Ecto neural progenitor cell (in vitro differentiated cells): ENCODE measurements at regions not wholly inside any gene's neighbourhood (a gene's known extent, or its start where the extent isn't known, plus 50 kb on each side); places are given as distances from the start of the nearest gene placed in this dataset.
A peak's percentile ranks its signal among the peaks of the same experiment; 100 is the strongest.
"Not testable (repeated sequence)": the region's sequence is repeated elsewhere in the genome, so short reads cannot be mapped to it uniquely, and the experiment has no call there.

Experiments
- DNase-seq: peaks from one replicate; pipeline ENCODE4 v3.0.0-alpha.2; 2018; ENCODE audit warnings: low spot score

DNA sequence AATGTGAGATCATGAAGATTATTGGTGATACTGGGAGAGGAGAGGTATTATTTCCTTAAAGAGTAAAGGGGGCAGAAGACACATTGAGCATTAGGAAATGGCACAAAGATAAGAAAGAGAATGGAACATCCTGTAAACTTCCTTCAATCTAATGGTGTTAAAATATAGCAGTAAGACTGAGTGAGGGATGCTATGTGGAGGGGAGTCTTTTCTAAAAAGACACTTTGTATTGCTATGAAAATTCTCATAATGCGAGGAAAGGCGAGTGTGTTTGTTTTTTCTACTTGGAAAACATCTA, 405.2 kb downstream of the ARL4A start:
- no peak for DNase-seq

DNA sequence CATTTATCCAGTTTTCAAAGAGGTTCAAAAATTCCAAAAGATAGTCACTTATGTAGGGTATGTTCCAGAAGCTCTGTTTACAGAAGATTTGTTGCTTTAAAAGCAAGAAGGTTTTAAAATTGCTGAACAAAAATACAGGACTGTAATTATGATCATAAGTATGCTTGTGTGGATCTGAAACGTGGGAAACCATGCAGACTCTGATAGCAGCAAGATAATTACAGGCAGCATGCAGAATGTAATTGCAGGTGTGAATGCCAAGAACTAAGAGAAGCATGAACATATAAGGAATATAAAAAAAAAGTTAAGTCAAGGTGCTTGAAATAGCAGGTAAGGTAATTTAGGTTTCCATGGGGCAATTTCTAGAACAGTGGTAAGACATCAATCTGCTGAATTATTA, 405.7 kb downstream of the ARL4A start:
- DNase-seq, result no peak

DNA sequence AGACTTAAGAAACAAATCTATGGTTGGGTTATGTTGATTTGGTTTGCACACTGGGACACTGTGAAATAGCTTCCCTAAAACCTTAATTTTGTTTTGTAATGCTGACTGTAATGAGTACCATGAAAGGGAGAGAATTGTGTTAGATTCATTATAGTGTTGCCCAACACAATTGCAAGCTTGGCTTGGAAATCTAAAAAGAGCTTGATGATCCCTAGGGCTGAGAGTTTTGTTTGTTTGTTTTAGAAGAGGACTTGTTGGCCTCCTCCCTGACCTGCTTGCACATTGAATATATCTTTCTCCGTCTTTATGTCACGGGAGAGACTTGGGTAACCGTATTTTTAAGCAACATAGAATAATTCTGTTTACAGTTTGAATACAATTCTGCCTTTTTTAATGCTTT, 410.1 kb downstream of the ARL4A start:
- no peak for DNase-seq

DNA sequence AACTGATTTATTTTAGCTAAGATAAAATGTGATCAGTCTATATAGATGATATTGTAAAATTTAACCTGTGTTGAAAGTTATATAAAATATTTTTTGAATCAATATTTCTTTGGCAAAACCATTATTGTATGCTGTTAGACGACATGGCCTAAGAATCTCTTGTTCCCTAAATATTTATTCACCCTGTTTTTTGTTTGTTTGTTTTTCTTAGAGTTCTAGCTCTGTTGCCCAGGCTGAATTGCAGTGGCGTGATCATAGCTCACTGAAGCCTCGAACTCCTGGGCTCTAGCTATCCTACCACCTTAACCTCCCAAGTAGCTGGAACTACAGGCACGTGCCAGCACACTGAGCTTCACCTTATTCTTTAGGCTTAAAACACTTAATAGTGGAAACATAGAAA, 410.7 kb downstream of the ARL4A start:
- no peak for DNase-seq

DNA sequence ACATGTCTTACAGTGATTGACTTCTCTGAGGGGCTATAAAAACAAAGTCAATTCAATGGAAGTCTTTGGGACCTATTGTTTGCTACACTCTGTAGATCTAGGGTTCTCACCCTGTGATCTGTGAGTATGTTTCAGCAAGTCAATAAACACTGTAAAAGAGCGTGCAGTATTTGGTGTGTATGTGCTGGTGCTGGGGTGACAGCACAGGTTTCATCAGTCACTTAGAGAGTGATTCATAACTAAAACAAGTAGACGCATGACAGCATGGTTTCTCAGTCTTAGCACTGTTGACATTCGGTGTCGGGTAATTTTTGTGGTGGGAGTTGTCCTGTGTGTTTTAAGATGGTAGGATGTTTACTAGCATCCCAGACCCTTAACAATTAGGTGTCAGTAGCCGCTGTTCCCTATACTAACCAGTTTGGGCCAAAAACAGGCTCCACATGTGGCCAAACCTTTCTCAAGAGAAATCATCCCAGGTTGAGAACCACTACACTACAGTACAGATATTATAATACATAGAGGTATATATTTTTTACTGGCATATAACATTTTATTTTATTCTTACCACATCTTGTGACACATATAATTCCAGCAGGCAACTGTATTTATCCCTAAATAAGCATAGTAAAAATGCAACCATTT, 411.8 kb downstream of the ARL4A start:
- DNase-seq, result no peak

DNA sequence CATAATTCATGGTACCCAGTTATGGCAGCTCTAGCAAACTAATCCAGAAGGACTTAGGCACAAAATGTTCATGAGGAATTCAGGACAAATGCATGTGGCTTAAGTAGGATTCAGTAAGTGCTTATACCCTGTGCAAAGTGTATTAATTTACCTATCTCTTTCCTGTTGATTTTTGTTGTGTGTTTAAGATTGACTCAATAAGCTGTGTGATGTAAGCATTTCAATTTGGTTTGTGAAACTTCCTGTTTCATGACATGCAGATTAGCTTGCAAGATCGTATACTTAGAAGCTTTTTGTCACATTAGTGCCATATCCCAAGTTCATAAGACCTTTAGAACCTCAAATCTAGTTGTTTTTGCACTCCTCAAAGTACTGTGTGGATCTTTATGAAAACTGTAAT, 416.7 kb downstream of the ARL4A start:
- DNase-seq, result no peak

DNA sequence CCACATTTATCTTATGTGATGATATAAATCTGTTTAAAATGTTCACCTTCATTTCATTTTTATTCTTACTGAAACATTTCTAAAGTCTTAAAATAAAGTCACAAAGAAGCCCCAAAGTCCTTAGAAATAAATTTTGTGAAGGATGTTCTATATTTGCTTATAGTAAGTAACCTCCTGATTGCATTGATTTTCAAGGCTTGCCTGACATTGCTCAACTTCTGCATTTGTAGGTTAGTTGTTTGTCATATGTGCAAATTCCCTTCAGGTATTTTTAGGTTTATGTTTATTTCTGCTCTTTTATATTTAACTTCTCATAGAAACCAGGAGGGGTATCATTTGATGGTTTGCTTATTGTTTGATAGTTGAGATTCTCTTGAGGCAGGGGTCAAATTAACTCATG, 417.8 kb downstream of the ARL4A start:
- DNase-seq, result no peak

DNA sequence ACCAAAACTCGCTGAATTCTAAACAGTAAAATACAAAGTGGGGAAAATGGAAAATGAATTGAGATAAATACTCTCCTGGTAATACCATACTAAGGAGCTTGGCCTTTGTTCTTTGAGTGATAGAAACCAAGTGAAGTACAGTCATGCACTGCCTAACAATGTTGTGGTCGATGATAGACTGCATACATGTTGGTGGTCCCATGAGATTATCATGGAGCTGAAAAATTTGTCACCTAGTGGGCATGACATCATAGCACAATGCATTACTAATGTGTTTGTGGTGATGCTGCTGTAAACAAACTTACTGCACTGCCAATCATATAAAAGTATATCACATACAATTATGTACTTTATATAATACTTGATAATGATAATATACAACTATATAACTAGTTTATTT, 419.1 kb downstream of the ARL4A start:
- DNase-seq, result no peak

DNA sequence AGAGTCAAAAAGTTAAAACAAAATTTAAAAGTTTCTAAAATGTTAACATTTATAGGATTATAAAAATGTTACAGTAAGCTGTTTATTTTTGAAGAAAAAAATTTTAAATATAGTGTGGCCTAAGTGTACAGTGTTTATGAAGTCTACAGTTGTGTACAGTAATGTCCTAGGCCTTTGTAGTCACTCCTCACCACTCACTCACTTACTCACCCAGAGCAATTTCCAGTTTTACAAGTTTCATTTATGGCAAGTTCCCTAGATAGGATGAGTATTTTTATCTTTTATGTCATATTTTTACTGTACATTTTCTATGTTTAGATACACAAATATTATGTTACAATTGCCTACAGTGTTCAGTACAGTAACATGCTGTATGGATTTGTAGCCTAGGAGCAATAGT, 419.9 kb downstream of the ARL4A start:
- no peak for DNase-seq

DNA sequence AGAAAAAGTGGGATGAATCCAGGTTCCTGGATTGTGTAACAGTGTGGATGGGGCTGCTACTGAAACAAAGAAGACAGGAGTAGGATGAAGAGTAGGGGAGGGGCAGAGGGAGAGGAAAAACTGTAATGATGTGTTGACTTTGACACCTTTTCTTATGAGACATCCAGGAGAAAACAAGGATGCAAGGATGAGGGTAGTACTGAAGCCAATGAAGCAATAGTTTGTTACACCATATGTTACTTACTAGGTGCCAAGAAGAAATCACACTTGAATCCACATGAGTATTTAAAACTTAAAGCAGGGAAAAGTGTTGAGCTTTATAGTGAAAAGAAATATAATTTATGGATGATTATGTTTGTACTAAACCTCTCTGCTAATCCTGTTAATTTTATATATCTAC, 420.6 kb downstream of the ARL4A start:
- DNase-seq, result no peak

DNA sequence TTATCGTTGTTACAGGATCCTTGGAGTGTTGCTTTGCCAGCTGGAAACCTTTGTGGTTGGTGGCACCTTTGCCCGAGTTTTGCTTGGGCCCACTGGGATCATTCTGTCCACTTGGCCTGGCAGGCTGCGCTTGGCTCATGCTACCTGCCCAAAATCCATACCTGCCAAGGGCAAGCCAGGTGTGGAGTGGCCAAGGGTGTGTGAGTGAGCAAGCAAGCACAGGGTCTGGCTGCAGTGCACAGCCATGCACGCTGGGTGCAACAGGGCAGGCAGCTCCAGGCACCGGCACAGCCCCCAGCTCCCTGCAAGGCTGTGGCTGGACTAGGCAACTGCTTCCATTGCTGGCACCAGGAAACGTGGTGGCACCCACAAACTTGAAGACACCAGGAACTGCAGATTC, 421.8 kb downstream of the ARL4A start:
- DNase-seq, result no peak

DNA sequence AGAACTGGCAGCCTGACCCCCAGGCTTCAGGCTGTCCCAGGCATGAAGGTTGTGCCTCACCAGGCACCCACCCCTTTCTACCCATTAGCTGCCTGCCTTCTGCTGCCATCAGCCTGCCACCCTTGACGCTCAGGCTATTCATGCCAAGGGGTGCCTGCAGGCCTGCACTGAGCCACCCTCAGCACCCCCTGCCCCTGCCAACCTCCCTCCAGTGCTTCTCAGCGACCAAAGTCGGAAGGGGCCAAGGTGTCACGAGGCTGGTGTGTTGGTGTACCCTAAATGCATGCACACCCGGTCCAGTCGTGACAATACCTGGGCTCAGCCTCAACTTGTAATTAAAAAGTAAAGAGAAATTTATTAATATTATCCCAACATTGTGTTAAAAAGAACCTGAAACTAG, 422.7 kb downstream of the ARL4A start:
- DNase-seq, result no peak

DNA sequence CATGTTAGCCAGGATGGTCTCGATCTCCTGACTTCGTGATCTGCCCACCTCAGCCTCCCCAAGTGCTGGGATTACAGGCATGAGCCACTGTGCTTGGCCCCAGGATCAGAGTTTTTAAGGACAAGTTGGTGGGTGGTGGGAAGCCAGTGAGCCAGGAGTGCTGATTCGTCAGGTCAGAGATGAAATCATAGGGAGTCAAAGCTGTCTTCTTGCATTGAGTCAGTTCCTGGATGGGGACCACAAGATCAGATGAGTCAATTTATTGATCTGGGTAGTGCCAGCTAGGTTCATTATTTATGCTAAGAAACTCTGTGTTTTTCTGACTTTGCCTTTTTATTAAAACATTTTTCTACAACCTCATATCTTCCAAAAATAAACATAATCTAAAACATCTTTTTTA, 423.8 kb downstream of the ARL4A start:
- DNase-seq, result no peak

DNA sequence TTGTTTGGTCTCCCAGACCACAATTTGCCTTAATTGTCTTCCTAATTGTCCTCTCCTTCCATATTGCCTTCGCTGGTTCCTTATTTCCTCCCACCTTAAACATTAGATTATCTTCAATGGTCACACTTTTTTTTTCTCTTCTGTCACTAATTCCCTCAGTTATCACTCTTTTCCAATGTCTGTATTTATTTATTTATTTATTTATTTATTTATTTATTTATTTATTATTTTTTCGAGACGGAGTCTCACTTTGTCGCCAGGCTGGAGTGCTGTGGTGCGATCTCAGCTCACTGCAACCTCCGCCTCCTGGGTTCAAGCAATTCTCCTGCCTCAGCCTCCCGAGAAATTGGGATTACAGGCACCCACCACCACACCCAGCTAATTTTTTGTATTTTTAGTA, 426.8 kb downstream of the ARL4A start:
- not testable (repeated sequence) for DNase-seq

DNA sequence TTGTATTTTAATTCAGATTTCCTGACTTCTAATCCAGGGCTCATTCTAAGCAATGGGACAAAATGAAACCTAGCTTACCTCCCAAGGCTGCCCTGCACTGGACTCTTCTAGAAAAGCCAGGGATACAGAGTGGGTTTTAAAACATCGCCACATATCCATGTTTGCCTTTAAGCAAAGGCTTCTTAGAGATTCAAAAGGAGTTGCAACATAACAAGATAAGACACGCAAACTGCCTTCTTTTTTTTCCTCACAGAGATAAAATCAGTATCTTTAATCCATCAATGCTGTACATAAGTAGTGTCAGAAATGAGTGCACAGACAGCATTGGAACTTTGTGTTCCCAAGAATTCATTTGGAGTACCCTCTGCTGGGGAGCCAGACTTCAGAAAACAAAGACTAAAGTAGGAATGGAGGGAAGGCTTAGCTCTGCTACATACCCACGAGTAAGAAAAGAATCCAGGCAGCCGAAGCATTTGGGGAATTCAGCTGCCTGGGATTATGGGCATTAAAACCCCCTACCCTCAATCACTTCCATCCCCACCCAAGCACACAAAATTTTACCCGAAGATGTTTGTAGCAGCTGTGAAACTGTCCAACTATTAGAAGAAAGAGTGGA, 427.8 kb downstream of the ARL4A start:
- DNase-seq, result peak; percentile 50

DNA sequence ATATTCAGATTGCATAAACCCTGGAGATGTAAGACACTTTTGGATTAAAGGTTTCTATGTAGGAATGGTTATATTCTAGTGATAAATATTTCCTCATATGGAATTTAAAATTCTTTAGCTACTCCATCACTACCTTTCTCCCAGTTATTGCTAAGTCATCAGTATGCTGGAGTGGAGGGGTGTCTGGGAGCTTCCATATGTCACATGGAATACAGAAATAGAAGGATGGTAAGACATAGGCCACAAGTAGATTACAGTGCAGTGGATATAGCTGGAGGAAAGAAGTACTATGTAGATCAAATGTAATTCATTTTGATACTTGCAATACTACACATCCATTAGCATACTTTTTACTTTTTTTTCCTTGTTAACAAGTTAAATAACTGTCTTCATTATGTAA, 428.4 kb downstream of the ARL4A start:
- no peak for DNase-seq

DNA sequence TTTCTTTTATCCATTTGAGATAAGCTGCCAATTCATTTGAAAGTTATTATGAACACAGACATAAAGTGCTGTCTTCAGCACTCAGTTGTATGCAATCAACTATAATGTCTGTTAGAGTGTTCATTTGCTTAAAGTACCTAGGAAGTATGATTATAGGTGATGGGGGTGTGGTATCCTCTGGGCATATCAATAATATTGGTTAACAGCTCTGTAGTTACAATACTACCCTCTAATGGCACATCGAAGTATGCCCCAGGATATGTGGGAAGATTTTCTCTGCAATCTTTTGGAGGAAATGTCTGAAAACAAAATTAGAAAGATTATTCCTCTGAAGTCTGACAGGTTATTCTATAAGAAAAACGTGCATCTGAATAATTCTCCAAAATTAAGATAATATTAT, 429.7 kb downstream of the ARL4A start:
- DNase-seq, result no peak

DNA sequence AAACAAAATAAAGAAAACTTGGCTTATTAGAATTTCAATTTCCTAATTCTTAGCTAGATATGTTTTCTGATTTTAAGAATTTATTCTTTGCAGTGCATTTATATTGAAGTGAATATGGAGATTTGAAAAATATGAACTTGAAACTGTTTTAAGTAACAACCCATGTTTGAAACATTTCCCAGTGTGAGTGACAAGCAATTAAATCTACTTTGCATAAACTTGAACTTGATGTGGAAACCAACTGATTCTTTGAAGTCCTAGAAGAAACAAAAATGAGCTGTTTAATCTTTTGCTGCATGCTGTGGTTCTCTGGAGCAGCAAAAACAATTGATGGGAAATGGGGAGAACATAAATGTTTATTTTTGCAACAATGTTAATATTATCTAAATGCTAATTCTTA, 430.2 kb downstream of the ARL4A start:
- no peak for DNase-seq

DNA sequence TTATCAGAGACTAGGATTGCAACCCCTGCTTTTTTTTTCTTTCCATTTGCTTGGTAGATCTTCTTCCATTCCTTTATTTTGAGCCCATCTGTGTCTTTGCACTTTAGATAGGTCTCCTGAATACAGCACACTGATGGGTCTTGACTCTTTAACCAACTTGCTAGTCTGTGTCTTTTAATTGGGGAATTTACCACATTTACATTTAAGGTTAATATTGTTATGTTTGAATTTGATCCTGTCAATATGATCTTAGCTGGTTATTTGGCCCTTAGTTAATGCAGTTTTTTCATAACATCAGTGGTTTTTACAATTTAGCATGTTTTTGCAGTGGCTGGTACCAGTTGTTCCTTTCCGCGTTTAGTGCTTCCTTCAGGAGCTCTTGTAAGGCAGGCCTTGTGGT, 437.2 kb downstream of the ARL4A start:
- not testable (repeated sequence) for DNase-seq

DNA sequence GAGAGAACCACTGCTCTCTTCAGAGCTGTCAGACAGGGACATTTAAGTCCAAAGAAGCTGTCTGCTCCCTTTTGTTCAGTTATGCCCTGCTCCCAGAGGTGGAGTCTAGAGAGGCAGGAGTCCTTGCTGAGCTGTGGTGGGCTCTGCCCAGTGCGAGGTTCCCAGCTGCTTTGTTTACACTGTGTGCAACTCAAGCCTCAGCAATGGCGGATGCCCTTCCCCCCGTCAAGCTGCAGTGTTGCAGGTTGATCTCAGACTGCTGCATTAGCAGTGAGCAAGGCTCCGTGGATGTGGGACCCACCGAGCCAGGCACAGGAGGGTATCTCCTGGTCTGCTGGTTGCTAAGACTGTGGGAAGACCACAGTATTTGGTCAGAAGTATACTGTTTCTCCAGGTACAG, 438.9 kb downstream of the ARL4A start:
- DNase-seq, result no peak

DNA sequence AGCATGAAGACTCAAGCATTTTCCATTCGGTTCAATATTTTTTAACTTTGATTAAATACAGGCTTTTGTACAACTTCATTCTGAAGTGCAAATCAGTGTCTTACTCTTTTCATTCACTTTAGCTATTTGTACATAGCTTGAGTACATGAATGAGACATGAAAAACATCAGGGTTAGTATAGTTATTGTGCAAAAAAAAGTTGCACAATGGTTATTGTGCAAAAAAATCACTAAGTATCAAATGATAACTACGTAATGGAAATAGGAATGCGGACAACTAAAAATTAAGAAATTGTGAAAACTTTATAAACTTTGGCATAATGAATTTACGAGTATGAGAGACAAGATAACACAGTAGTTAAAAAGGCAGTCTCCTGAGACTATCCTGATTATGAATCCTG, 442.9 kb downstream of the ARL4A start:
- no peak for DNase-seq

DNA sequence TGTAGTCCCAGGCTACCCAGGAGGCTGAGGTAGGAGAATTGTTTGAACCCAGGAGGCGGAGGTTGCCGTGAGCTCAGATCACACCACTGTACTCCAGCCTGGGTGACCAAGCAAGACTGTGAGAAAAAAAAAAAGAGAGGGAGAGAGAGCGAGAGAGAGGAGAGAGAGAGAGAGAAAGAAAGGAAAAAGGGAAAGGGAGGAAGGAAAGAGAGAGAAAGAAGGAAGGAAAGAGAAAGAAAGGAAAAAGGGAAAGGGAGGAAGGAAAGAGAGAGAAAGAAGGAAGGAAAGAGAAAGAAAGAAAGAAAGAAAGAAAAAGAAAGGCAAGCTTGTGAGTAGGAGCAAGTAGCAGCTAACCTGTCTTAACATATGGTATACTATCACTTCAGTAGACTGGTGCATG, 443.5 kb downstream of the ARL4A start:
- not testable (repeated sequence) for DNase-seq

DNA sequence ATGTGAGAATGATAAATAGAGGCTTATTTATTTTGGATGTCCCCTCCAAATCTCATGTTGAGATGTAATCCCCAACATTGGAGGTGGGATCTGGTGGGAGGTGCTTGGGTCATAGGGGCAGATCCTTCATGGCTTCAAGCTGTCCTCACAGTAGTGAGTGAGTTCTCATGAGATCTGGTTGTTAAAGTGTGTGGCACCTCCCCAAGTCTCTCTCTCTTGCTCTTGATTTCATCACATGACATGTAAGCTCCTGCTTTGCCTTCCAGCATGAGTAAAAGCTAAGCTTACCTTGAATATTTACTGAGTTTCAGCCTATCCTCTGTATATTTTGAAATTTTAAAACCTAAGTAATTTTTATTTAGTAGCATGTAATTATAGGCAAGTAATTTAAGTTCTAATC, 444.9 kb downstream of the ARL4A start:
- DNase-seq, result no peak

DNA sequence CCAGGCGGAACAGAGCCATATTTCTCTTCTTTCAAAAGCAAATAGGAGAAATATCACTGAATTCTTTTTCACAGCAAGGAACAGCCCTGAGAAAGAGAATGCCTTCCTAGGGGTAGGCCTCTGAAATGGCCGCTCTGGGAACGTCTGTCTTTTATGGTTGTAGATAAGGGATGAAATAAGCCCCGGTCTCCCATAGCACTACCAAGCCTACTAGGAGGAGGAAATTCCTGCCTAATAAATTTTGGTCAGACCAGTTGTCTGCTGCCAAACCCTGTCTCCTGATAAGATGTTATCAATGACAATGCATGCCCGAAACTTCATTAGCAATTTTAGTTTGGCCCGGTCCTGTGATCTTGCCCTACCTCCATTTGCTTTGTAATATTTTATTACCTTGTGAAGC, 448.9 kb downstream of the ARL4A start:
- DNase-seq, result not testable (repeated sequence)

DNA sequence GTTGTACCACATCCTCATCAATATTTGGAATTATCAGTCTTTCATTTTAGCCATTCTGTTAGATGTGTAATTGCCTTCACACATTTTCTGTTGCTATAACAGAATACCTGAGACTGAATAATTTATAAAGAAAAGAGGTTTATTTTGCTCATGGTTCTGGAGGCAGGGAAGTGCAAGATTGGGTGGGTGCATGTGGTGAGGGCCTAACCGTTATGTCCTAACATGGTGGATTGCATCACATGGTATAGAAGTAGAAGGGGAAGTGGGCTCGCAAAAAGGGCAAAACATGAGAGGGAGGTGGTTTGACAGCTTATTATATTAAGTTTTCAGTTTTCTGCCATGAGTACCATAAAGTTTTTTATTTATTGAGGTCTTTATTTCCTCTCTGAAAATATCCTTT, 452.0 kb downstream of the ARL4A start:
- DNase-seq, result no peak
